ENCODE measurements at regions not wholly inside any gene's neighbourhood (a gene's known extent, or its start where the extent isn't known, plus 50 kb on each side); places are given as distances from the start of the nearest gene placed in this dataset.
A peak's percentile ranks its signal among the peaks of the same experiment; 100 is the strongest.

GRCh38 chr12:111014547-111014946 lies 94.2 kb upstream of the MYL2 start:
- H3K9me3 ChIP-seq: no peaks in the 10 kb centered on the region
- no peaks in the 10 kb centered on the region for H3K4me1 ChIP-seq
- H3K36me3 ChIP-seq: no peaks in the 10 kb centered on the region
- no peak for DNase-seq
- TF ChIP-seq EP300 (IDR thresholded peaks at IDR 0.05) (no peak), POLR2A (IDR thresholded peaks at IDR 0.05) (no peak)
- H3K27me3 ChIP-seq: no peaks in the 10 kb centered on the region
- no peak overlapping the region for H3K4me3 ChIP-seq
- no peak for ATAC-seq (ENCODE audit: low FRiP score in 2 of 2)
- no peak overlapping the region for H3K27ac ChIP-seq
- WGBS, 2 donors: 70 to 76% methylated on average over 6 of the region's 6 CpGs

GRCh38 chr12:111012918-111013317 lies 92.5 kb upstream of the MYL2 start:
- ATAC-seq (ENCODE audit: low FRiP score in 2 of 2): no peak
- 96 to 98% methylated on average over 3 of the region's 3 CpGs for WGBS, 2 donors
- H3K27me3 ChIP-seq: no peaks in the 10 kb centered on the region
- H3K27ac ChIP-seq: no peak overlapping the region
- H3K9me3 ChIP-seq: no peaks in the 10 kb centered on the region
- H3K36me3 ChIP-seq: no peaks in the 10 kb centered on the region
- H3K4me1 ChIP-seq: no peaks in the 10 kb centered on the region
- no peak overlapping the region for H3K4me3 ChIP-seq
- no peak for DNase-seq
- TF ChIP-seq POLR2AphosphoS5 (IDR thresholded peaks at IDR 0.05): no peak
- no peak for TF ChIP-seq POLR2A (IDR thresholded peaks at IDR 0.05)
- TF ChIP-seq EP300 (IDR thresholded peaks at IDR 0.05): no peak
- no peak for TF ChIP-seq CTCF (IDR thresholded peaks at IDR 0.05)

- DNase-seq (no peak), ATAC-seq (ENCODE audit: low FRiP score in 2 of 2) (peak in 1 of 2 donors; percentile 35)
- Histone ChIP-seq H3K4me3 (no peak overlapping the region), H3K36me3 (no peaks in the 10 kb centered on the region), H3K27me3 (no peaks in the 10 kb centered on the region), H3K9me3 (no peaks in the 10 kb centered on the region), H3K4me1 (no peaks in the 10 kb centered on the region), H3K27ac (no peak overlapping the region)
- TF ChIP-seq CTCF (IDR thresholded peaks at IDR 0.05) (no peak), POLR2A (IDR thresholded peaks at IDR 0.05) (no peak), EP300 (IDR thresholded peaks at IDR 0.05) (no peak), POLR2AphosphoS5 (IDR thresholded peaks at IDR 0.05) (no peak)
- WGBS, 2 donors: 90 to 92% methylated on average over 15 of the region's 15 CpGs
Observed at GRCh38 chr12:111011999-111012600, 91.7 kb upstream of the MYL2 start.

DNA sequence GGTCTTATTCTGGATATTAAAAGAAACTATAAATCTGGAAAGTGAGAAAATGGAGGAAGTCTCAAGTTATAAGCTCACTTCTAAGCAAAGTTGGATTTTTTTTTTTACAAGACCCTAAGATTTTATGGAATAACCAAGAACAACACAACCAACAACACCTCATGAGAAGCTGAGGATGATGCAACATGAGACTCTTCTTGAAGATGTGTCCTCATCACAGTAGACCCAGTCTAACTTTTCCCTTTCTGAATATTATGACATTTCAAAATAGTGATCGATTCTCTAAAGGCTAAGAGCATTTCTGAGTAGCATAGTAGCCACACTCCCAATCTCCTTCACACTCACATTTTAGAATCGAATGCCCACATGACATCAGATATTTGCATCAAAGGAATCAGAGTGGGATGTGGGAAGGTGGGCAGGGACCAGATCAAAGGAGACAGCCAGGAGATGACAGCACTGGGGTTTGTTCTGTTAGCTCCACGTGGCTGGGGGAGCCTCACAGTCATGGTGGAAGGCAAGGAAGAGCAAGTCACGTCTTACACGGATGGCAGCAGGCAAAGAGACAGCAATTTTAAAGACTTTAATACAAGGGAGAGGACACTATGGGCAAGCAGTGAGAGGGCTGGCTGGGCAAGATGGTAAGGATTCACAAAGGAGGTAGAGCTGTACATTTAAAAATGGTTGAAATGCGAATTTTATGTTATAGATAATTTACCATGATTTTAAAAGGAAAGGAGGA lies 90.7 kb upstream of the MYL2 start:
- DNase-seq: no peak
- ATAC-seq (ENCODE audit: low FRiP score in 2 of 2): no peak
- 70 to 83% methylated on average over 6 of the region's 6 CpGs for WGBS, 2 donors
- H3K9me3 ChIP-seq: no peaks in the 10 kb centered on the region
- H3K36me3 ChIP-seq: no peaks in the 10 kb centered on the region
- H3K4me3 ChIP-seq: no peak overlapping the region
- no peaks in the 10 kb centered on the region for H3K4me1 ChIP-seq
- no peak overlapping the region for H3K27ac ChIP-seq
- TF ChIP-seq POLR2AphosphoS5 (IDR thresholded peaks at IDR 0.05) (no peak), POLR2A (IDR thresholded peaks at IDR 0.05) (no peak), EP300 (IDR thresholded peaks at IDR 0.05) (no peak), CTCF (IDR thresholded peaks at IDR 0.05) (no peak)
- no peaks in the 10 kb centered on the region for H3K27me3 ChIP-seq

DNA sequence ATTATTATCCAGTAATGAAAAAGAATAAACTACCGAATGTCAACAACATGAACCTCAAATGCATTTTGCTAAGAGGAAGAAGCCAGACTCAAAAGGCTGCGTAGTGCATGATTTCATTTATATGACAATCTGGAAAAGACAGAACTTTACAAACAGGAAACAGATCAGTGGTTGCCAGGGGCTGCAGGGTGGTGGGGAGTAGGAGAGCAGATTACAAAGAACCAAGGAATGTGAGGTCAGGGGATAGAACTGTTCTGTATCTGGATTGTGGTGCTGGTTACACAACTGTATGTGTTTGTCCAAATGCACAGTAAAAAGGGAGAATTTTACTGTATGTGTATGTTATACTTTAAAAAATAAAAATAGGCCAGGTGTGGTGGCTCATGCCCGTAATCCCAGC lies 89.7 kb upstream of the MYL2 start:
- no peak for ATAC-seq (ENCODE audit: low FRiP score in 2 of 2)
- 73 to 76% methylated on average over 3 of the region's 3 CpGs for WGBS, 2 donors
- DNase-seq: no peak
- H3K9me3 ChIP-seq: no peaks in the 10 kb centered on the region
- TF ChIP-seq CTCF (IDR thresholded peaks at IDR 0.05): no peak
- TF ChIP-seq POLR2AphosphoS5 (IDR thresholded peaks at IDR 0.05): no peak
- TF ChIP-seq POLR2A (IDR thresholded peaks at IDR 0.05): no peak
- TF ChIP-seq EP300 (IDR thresholded peaks at IDR 0.05): no peak
- no peaks in the 10 kb centered on the region for H3K4me1 ChIP-seq
- no peaks in the 10 kb centered on the region for H3K36me3 ChIP-seq
- no peak overlapping the region for H3K27ac ChIP-seq
- H3K4me3 ChIP-seq: no peak overlapping the region
- H3K27me3 ChIP-seq: no peaks in the 10 kb centered on the region
